ENCODE measurements at regions not wholly inside any gene's neighbourhood (a gene's known extent, or its start where the extent isn't known, plus 50 kb on each side); places are given as distances from the start of the nearest gene placed in this dataset.
"Not testable (repeated sequence)": the region's sequence is repeated elsewhere in the genome, so short reads cannot be mapped to it uniquely, and the experiment has no call there.

DNA sequence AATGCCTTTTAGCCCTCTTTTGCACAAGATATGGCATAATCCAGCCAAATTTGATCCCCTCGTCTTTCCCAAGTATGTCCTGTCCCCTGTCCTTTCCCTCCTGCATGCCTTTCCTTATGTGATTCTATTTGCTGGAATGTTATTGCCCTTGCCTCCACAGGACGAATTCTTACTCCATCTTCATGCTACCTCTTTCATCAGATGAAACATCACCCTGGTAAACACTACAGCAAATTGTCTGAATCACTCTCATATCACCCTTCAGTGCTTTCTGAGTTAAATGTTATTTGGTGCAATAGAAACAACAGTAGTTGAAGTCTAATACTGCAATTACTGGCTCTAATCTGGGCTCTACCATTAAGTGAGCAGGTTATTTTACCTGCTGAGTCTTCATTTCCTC, 52.2 kb upstream of the FAT1 start:
- no peak for DNase-seq

DNA sequence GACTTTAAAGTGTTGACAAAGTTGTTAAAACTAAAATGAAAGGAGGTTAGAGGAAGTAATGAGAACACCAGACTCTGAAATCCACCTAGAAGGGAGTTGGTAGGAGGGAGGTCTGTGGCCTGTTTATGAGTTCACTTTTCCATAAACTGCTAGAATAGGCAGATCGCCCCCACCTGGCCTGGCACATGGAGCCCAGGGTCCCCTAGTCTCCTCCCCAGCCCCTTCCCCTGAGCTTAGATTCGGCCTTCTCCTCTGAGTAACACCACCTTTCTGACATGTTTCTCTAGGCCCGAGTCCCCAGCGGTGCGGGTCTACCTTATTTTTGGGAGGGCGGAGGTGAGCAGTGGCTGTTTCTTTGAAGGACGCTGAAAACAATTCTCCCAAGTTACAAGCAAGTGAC, 54.5 kb upstream of the FAT1 start:
- DNase-seq: no peak

GRCh38 chr4:186780291-186781031, 56.8 kb upstream of the FAT1 start:
- DNase-seq: no peak

DNA sequence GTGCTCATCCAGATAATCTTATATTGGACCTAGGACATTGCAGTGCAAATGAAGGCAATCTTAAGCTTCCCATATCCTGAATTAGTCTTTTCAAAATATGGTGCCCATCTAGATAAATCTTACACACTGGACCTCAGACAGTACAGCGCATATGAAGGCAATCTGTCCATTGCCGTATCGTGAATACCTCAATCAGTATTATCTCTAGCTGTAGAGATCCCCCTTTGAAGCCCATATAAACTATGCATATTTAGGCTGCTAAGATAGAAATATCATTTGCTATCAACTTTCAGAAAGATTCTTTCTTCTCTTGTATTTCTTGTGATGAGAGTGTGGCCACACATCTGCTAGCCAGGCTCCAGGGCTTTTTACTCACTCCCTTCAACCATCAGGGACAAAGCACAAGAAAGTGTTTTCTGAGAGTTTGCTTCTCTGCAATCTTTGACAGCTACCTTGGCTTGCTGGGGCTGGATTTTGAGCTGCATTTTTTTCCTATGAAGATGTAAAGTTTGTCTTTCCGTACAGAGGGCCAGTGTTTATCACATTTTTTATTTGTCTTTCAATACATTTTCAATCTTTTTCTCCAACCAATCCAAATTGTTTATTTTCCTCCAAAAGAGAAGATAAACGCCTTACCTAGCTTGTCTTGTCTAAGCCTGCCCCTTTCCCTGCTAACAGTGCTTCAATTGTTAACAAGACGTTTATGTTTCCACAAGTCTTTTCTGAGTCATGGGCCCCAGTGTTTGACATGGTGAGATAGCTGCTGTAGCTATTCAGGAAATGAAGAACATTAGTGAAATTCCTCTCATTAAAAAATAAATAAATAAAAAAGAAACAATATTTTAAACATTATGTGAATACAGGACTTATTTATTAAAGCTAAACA, 57.6 kb upstream of the FAT1 start:
- DNase-seq: no peak

GRCh38 chr4:186782302-186782701, 58.6 kb upstream of the FAT1 start:
- no peak for DNase-seq

- DNase-seq: no peak
Measured at GRCh38 chr4:186787536-186787935, 63.9 kb upstream of the FAT1 start.

- DNase-seq: no peak
Measured at GRCh38 chr4:186789651-186790050, 66.0 kb upstream of the FAT1 start.

DNA sequence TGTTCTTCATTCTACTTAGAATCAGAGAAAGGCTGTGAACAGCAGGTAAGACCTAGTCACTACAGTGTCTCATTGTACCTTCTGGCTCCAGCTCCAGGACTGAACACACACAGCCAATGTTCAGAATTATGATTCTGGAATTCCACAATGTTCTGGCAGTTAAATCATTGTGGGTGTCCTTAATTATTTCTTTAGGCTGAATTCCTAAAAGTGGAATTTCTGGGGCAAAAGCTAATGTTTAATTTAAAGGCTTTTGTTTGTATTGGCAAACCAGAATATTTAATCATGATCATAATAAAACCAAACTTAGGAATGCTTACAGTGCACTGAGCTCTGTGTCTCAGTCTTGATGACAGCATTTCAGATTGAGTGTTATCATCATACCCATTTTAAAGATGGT, 67.0 kb upstream of the FAT1 start:
- DNase-seq: no peak

DNA sequence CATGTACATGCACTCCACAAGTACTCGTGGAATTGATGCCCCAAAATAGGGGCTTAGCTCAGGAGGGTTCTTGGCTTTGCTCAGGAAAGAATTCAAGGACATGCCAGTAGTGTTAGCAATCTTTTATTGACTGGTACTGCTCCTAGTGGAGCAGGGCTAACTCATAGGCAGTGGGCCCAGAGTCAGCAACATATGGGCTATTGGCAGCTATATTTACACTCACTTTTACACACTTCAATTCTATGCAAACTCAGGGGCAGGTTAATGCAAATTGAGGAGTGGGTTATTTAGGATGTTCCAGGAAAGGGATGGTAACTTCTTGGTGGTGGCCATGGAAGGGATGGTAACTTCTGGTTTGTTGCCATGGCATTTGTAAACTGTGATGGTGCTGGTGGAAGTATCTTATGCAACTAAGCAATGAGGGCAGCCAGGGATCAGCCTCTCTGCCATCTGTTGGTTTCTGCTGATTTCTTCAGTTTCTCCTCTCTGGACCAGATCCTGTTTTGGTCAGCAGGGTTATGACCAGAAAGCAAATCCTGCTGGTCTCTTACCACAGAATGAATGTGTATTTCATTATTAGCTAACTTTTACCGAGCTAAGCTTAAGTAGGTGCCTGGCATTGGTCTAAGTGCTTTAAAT, 69.2 kb upstream of the FAT1 start:
- no peak for DNase-seq

DNA sequence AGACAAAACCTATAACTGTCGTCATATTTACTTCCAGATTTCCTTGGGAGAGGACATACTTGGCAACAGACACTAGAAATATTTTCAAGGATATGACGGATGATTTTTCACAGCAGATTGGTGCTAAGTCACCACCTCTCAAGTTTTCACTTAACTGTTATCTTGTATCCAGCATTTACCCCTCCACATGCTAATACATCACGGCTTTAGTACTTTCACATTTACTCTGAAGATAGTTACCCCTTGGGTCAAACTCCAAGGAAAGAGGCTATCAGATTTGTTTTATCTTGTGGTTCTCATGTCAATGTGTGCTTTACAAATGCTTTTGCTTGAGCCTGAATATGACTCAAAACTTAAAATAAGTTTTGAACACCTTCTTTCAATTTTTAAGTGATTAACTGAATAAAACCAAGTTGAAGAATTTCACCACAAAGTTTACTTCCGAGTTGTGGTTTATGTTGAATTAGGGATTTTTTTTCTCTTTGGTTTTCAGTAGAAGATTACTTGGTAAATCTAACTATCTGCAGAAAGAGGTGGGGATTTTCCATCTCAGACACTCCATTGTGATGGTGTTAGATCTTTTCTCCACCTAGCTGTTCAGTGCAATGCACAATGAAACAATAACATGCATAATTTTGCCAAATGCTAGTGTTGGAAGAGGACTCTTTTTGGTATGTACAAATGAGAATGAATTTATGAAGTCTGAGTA, 75.4 kb upstream of the FAT1 start:
- DNase-seq: no peak

DNA sequence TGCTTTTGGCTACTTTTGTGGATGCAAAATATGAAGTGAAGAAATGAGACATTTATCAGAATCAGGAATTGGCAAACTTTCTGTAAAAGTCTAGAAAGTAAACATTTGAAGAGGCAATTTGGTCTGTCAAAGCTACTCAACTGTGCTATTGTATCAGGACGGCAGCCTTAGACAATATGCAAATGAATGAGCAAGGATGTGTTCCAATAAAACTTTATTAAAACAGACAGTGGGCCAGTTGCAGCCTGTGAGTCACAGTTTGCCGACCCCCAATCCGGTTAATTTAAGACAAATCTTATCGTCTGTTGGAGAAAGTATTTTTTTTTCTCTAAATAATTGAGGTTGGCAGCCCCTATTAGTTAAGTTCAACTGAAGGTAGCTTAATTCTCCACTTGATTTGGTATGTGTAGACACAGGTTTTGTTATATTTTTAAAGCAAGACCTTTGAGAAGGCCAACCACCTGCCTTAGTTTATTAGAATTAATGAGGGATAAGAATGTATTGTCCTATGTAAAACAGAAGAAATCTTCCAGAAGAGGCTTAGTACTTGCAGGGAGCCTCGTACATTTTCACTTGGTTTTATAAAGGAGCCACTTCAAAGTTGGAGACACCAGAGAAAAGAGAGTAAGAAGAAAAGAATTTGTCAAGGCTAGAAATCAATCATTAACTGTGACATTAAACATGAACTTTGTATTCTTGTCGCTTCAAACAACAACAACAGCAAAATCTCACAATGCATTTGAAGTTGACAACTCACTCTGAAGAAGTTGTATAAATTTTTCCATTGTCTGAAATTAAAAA, 81.6 kb upstream of the FAT1 start:
- no peak for DNase-seq

GRCh38 chr4:186805917-186806316, 82.3 kb upstream of the FAT1 start:
- not testable (repeated sequence) for DNase-seq

DNA sequence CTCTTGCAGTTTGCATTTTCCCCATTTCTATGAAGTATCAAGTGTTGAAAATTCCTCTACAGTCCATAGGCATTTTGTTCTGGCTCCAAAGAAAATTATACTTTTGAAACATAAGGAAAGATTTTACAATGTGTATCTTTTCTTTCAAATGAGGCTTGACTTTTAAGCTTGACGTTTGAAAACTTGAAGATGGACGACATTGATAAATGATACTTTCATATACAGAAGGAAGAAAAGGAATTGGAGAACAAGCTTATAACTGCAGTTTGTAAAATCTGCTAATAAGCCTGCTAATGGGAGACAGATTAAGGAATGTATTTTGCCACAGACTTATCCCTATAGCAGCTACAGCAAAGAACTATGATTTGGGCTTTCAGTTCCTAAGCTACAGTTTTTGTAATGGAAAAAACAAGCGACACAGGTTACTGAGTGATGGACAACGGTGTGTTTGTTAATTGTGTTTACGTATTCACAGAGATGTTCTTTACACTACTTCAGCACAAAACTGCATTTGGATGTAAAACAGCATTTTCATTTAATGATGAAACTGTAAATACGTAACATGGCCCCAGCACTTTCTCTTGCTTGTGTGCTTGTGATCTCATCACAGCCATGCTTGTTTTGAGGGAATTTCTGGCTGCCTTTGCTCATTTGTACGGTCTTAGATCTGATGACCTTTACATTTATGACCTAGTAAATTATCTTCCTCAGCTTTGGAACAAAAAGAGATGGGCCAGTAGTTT, 83.2 kb upstream of the FAT1 start:
- no peak for DNase-seq

- no peak for DNase-seq
Measured at GRCh38 chr4:186807808-186808629, 84.4 kb upstream of the FAT1 start.

DNA sequence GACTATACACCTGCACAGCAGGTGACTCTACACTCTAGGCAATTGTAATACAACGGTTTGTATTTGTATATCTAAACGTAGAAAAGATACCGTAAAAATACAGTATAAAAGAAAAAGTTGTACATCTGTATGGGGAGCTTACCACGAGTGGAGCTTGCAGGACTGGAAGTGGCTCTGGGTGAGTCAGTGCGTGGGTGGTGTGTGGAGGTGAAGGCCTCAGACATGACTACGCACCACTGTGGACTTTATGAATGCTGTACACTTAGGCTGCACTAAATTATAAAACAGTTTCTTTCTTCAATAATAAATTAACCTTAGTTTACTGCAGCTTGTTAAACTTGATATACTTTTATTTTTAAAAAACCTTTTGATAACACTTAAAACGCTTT, 85.0 kb upstream of the FAT1 start:
- no peak for DNase-seq

DNA sequence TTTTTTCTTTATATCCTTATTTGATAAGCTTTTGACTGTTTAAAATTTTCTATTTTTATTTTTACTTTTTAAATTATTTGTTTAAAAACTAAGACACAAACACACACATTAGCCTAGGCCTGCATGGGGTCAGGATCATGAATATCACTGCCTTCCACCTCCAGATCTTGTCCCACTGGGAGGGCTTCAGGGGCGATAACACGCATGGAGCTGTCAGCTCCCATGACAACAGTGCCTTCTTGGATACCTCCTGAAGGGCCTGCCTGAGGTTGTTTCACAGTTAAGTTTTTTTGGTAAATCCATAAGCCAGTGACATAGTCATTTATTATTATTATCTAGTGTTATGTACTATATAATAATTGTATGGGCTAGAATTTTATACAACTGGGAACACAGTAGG, 85.4 kb upstream of the FAT1 start:
- no peak for DNase-seq

DNA sequence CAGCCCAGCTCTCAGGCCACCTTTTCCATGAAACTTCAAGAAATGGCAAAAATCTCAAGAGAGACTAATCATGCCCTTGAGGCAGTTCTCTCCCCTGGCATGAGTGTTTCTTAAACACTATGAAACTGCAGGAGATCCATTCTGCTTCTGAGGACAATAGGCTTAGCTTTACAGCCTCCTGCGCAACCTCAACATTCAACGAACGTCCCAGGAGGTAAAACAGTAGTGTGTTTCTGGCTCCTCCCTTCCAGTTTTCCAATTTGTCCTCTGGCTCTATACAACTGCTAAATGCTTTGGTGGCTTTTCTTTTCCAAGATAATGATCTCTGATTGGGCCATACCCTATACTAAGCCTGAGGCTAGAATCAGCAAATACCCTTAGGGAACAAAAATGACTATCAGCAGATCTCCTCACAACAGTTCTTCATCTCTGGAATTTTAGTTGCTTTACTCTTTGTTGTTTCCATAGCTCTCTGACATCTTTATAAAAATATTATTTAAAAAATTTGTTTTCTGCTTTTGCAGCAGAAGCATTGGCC, 87.0 kb upstream of the FAT1 start:
- DNase-seq: no peak

DNA sequence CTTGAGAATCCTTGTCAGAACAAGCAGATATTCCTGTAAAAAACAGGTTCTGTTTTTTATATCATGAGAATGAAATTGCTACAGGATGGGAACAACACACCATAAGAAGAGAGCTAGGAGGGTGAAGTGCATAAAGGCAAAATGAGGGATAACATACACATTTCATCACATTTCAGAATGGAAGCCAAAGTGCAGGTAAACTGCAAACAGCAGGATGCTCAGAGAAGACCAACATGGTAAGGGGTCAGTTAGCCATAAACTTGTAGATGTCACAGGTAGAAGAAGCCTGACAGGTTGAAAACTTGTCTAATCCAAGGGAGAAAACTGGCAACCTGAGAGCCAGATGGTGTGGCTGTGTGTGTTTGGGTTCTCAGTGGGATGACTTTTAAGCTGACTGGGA, 88.9 kb upstream of the FAT1 start:
- no peak for DNase-seq

- no peak for DNase-seq
Measured at GRCh38 chr4:186813377-186814068, 89.9 kb upstream of the FAT1 start.

Data from NCI-H1417 treated with DMSO at 0.1 percent for 48 hours (cell line).